ENCODE measurements at regions not wholly inside any gene's neighbourhood (a gene's known extent, or its start where the extent isn't known, plus 50 kb on each side); places are given as distances from the start of the nearest gene placed in this dataset.

- DNase-seq (ENCODE audit: low read depth): peak; percentile 73
- no peak overlapping the region for H3K4me3 ChIP-seq (ENCODE audit: control insufficient read depth, low read depth, low read length)
- TF ChIP-seq, protein P1, sequence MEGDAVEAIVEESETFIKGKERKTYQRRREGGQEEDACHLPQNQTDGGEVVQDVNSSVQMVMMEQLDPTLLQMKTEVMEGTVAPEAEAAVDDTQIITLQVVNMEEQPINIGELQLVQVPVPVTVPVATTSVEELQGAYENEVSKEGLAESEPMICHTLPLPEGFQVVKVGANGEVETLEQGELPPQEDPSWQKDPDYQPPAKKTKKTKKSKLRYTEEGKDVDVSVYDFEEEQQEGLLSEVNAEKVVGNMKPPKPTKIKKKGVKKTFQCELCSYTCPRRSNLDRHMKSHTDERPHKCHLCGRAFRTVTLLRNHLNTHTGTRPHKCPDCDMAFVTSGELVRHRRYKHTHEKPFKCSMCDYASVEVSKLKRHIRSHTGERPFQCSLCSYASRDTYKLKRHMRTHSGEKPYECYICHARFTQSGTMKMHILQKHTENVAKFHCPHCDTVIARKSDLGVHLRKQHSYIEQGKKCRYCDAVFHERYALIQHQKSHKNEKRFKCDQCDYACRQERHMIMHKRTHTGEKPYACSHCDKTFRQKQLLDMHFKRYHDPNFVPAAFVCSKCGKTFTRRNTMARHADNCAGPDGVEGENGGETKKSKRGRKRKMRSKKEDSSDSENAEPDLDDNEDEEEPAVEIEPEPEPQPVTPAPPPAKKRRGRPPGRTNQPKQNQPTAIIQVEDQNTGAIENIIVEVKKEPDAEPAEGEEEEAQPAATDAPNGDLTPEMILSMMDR (conservative IDR thresholded peaks at IDR 0.05; ENCODE audit: control insufficient read depth, insufficient read depth, low read depth, low read length): peak; percentile 63
These were observed 499.9 kb upstream of the SPHKAP start for GRCh38 chr2:228681426-228681825.

DNA sequence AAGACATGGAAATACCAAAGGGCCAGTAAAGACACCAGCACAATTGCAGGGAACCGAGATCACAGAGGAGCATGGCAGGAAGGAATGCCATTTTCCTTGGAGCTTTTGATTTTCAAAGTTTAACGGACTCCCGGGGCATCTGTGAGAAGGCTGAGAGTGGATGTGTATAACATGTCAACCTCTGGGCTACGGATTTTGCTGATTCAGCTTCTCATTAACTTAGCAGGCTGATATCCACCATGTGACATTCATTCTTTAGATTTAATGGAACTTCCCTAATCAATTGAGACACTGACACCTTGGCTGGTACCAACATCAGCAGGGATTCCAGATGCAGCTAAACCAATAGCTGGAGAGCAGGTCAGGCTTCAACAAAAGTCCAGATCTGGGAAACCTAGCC is 496.6 kb upstream of the SPHKAP start:
- TF ChIP-seq, protein P1 (conservative IDR thresholded peaks at IDR 0.05; ENCODE audit: control insufficient read depth, insufficient read depth, low read depth, low read length): no peak
- no peak for DNase-seq (ENCODE audit: low read depth)
- no peak overlapping the region for H3K4me3 ChIP-seq (ENCODE audit: control insufficient read depth, low read depth, low read length)

GRCh38 chr2:228675646-228676045 is 494.2 kb upstream of the SPHKAP start:
- no peak overlapping the region for H3K4me3 ChIP-seq (ENCODE audit: control insufficient read depth, low read depth, low read length)
- TF ChIP-seq, protein P1 (conservative IDR thresholded peaks at IDR 0.05; ENCODE audit: control insufficient read depth, insufficient read depth, low read depth, low read length): no peak
- DNase-seq (ENCODE audit: low read depth): peak; percentile 60

GRCh38 chr2:228675091-228675490 is 493.6 kb upstream of the SPHKAP start:
- peak; percentile 88 for DNase-seq (ENCODE audit: low read depth)
- TF ChIP-seq, protein P1 (conservative IDR thresholded peaks at IDR 0.05; ENCODE audit: control insufficient read depth, insufficient read depth, low read depth, low read length): no peak
- no peak overlapping the region for H3K4me3 ChIP-seq (ENCODE audit: control insufficient read depth, low read depth, low read length)

- no peak for DNase-seq (ENCODE audit: low read depth)
- no peak overlapping the region for H3K4me3 ChIP-seq (ENCODE audit: control insufficient read depth, low read depth, low read length)
- TF ChIP-seq, protein P1 (conservative IDR thresholded peaks at IDR 0.05; ENCODE audit: control insufficient read depth, insufficient read depth, low read depth, low read length): no peak
These were observed 492.5 kb upstream of the SPHKAP start for GRCh38 chr2:228673876-228674554.

DNA sequence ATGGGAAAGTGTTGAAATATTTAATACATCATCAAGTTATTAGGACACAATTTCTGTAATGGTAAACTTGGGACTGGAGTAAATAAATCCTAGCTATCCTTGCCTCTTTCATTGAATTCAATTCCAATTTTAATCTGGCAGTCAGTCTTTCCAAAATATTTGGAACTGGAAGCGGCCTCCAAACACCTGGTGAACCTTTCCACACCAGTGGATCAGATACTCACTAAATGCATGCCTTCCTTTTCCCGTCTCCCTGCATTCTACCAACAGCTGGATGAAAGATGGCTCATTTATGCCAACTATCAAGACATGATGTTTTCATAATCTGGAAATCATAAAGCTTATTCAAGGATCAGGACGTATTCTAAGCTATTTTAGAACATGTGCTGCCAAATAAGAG is 488.2 kb upstream of the SPHKAP start:
- no peak for DNase-seq (ENCODE audit: low read depth)
- no peak overlapping the region for H3K4me3 ChIP-seq (ENCODE audit: control insufficient read depth, low read depth, low read length)
- TF ChIP-seq, protein P1 (conservative IDR thresholded peaks at IDR 0.05; ENCODE audit: control insufficient read depth, insufficient read depth, low read depth, low read length): no peak
